NCI-H524 (cell line): ENCODE measurements at regions not wholly inside any gene's neighbourhood (a gene's known extent, or its start where the extent isn't known, plus 50 kb on each side); places are given as distances from the start of the nearest gene placed in this dataset.
"Not testable (repeated sequence)": the region's sequence is repeated elsewhere in the genome, so short reads cannot be mapped to it uniquely, and the experiment has no call there.

Experiments used
- DNase-seq, 2 experiments: peaks; one replicate each; lab custom pipeline; 2025; lab: John Stamatoyannopoulos, UW

DNA sequence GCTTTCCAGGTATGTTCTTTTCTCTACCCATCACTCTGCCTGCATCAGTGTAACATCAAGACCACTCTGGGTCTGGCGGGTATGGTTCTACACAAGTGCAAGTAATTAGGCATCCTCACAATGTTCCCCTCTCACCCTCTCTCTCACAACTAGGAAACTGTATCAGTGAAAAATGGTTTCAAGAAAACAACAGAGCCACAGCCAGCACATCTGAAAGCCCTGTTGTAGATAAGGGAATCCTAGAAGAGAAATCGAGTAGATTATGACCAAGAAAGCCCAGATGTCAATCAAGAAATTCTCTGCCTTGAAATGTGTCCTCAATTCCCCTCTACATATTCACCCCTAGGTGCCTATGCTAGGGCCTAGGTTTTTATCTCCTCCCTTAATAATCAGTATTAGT, 281.3 kb upstream of the ANKRD50 start:
- no peak for DNase-seq

DNA sequence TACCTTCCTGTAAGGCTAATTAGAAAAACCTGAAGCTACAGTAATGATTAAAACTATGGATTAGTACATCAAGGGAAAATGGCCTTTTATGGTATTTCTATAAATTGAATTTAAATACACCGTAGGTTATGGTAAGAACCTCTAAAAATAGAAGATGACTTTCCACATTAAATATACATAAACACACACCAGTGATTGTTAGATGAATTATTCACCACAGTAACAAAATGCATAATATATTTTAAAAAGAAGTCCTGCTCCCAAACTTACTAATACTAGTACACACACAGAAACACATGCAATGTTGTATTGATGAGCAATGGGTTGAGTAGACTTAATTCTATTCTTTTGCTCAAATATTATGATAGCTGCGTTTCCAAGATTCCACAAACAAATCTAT, 277.9 kb upstream of the ANKRD50 start:
- no peak for DNase-seq

DNA sequence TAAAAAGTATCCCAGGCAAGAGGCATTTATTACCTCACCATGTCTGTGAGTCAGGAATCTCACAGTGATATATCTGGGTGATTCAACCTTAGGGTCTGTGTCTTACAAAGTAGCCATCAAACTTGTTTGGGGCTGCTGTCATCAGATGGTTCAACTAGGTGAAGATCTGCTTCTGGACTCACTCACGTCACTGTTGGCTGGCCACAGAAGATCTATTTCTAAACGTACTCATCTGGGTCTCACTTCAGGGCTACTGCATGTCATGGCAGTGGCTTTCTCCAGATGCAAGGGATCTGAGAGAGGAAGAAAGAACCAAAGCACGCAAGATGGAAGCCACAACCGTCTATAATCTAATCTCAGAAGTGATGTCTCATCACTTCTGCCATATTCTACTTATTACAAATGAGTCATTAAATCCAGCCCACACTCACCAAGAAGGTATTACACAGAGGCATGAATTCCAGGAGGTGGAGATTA, 267.8 kb upstream of the ANKRD50 start:
- no peak for DNase-seq

DNA sequence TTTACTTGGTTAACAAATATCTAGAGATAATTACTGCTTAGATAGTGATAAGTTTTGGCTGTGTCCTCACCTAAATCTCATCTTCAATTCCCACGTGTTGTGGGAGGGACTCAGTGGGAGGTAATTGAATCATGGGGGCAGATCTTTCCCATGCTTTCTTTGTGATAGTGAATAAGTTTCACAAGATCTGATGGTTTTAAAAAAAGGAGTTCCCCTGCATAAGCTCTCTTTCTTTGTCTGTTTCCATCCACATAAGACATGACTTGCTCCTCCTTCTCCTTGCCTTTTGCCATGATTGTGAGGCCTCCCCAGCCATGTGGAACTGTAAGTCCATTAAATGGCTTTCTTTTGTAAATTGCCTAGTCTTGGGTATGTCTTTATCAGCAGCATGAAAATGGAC, 266.0 kb upstream of the ANKRD50 start:
- DNase-seq: not testable (repeated sequence)

DNA sequence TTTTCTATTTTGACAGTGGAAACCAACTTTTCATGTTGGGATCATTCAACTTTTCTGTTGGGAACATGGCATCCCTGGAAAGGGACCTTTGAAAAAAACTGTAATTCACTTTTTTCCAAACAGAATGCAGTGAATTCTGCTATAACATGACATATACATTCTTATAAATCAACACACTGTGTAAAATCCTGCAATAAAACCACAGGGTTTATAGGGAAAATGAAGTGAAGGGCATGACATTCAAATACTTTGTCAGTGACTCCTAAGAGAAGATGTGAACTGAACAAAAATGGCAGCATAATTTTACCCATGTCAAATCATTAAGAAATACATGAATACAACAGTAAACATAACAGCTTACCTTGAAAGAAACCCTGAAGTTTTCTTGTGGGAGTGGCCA, 264.5 kb upstream of the ANKRD50 start:
- no peak for DNase-seq

DNA sequence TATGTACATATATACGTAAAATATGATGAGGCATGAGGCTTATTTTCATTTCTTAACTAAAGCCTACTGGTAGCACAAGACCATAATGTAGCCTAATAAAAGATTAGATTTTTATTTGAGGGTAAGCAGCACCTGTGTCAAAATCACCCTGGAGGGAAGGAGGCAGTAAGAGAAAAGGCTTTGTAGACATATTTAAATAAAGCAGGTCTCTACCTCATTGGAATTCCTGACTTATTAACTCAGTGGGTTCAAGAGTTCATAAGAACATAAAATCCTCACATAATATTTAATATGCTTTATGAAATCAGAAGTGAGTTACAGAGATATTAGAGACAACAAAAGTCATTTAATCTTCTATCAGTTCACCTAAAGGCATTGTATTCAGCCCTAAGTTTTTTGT, 261.6 kb upstream of the ANKRD50 start:
- no peak for DNase-seq

DNA sequence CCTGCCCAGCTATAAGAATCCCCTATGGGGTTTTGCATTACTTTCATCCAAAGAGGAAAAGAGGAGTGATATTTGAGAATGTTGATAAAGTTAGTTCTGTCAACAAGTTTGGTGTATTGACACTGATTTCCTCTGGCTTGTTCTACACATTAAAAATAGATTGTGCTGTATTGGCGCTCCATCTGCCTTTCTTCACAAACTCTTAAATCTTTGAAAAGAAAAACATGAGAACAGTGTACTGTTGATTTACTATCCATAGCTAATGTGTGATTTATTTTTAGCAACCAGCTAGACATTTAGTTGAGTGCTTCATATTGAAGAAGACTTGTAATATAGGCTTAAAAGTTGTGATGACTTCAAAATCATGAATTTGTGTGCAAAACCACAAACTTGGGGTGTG, 261.2 kb upstream of the ANKRD50 start:
- DNase-seq: no peak

DNA sequence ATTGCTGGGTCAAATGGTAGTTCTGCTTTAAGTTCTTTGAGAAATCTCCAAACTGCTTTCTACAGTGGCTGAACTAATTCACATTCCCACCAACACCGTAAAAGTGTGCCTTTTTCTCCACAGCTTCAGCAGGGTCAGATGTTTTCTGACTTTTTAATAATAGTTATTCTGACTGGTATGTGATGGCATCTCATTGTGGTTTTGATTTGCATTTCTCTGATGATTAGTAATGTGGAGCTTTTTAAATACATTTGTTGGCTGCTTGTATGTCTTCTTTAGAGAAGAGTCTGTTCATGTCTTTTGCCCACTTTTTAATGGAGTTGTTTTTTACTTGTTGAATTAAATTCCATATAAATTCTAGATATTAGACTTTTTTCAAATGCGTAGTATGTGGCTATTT, 257.5 kb upstream of the ANKRD50 start:
- no peak for DNase-seq

DNA sequence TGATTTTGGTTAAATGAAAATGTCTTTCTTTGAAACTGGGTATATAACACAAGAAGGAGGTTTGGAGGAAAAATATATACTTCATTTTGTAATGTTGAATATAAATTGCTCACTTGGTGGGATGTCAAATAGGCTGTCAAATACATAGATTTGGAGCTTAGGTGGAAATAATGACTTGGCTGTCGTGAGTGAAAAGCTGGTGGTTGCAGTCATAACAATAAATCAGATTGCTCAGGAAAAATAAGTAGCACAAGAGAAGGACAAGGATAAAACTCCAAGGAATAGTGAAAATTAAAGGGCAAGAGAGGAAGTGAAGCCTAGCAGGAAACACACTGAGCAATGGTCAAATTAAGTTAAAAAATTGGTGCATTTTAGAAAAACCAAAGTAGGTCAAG, 253.0 kb upstream of the ANKRD50 start:
- no peak for DNase-seq

DNA sequence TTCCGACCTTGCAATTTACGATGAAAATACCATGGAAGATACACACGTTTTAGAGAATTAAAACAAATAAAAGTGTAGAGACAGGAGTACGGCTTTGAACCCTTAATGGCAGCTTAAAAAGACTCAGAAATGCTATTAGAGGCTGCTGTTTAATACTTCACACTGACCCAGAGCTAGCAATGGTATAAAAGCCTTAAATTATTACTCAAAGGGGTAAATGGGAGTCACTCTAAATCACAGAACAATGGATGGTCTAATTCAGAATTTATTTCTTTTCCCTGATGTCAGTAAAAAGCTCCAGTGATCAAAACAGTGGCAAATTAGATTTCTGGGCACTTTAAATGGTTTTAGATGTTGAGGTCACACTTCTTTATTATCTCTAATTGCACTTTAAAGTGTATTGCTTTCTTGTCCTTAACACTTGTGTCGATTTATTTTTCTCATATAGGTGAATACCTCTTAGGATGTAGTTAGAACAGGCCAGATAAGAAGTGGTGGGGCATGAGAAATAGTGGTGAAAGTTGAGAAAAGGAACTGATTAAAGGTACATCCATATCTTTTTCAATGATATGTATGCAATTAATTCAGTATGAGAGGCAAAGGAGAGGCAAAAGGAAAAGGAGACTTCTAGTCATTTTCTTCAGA, 252.4 kb upstream of the ANKRD50 start:
- no peak for DNase-seq

DNA sequence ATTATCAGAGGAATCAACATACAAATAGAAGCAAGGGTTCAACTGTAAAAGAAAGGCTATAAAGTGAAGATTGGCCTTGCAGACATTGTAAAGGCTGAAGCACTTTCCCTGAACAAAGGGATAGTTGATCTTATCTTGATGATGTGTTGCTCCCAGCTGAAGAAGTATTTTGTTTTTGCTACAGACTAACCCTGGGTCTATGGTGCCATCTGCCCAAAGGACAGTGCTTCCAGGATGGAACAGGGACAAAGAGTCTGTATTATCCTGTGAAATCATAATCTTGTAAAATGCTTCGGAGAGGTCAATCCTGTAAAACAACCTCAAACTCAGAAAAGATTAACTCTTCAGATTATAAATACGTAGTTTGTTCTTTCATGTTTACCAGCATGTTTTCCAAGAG, 251.7 kb upstream of the ANKRD50 start:
- no peak for DNase-seq

DNA sequence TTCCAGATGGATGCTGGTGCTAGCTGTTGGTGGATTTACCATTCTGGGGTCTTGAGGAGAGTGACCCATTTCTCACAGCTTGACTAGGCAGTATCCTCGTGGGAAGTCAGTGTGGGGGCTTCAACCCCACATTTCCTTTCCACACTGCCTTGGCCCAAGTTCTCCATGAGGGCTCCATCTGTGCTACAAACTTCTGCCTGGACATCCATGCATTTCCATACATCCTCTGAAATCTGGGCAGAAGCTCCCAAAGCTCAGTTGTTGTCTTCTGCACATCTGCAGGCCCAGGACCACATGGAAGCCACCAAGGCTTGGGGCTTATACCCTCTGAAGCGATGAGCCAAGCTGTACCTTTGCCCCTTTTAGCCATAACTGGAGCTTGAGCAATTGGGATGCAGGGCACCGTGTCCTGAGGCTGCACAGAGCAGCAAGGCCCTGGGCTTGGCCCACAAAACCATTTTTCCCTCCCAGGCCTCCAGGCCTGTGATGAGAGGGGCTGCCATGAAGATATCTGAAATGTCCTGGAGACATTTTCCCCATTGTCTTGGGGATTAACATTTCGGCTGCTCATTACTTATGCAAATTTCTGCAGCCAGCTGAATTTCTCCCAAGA, 248.7 kb upstream of the ANKRD50 start:
- no peak for DNase-seq

DNA sequence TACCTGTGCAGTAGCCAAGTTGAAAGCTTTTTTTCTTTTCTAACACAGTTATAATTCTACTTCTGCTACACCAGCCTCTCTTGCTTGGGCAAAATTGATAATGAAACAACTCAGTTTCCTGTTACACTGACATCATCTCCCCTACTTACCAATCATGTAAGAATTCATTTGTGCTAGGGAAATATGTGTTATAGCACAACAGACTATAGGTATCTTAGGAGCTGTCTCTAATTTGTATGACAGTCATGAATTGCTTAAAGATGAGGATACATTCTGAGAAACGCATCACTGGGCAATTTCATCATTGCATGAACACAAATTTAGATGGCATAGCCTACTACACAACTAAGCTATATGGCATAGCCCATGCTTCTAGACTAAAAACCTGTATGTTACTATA, 246.3 kb upstream of the ANKRD50 start:
- no peak for DNase-seq

DNA sequence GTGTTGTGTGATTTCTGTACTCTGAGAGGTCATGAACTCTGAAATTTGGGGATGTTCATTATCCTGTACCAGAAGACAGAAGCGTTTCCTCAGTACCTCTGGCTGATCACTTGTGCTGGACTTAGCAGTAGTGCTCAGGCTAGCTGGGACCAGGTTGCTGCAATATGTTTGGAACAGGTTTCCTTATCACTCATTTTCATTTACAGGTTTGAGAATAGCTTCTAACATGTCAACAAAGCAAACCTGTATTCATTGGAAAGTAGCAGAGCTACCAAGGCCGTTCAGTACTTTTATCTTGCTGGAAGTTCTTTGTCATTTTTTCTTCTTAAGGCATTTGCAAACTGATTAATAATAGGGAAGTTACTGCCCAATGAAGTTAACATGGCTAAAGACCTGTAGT, 242.9 kb upstream of the ANKRD50 start:
- DNase-seq: no peak

DNA sequence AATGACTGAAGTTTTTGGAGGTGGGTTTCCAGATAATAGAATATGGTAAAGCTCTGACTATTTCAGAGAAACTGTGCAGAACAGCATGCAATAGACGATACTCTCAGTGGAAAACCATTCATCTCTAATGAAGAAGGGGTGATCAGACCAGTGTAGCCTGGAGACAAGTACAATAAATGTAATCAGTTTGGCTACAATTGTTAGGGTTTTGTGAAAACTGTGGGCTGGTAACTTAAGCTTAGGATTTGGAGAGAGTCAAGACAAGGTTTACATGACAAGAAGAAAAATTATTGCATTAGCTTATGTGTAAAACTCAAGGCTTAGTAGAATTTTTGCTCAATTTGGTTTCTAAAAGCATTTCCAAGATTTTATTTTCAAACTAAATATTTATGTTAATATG, 241.5 kb upstream of the ANKRD50 start:
- no peak for DNase-seq

DNA sequence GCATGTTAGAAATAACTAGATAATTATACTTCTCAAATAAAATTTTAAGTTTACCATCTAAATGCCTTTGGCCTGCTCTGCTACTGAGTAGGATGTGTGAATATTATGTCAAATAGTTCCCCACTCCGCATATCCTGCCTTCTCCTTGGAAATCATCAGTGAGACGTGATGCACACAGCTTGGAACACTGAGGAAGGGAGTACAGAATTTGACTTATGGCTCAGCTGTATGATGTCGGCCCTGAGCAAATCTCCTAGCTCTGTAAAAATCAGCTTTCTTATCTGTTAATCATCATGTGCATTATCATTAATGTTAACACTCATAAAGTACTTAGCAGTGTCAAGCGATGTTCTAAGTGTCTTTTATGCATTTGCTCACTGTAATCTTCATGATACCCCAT, 241.0 kb upstream of the ANKRD50 start:
- DNase-seq: no peak

DNA sequence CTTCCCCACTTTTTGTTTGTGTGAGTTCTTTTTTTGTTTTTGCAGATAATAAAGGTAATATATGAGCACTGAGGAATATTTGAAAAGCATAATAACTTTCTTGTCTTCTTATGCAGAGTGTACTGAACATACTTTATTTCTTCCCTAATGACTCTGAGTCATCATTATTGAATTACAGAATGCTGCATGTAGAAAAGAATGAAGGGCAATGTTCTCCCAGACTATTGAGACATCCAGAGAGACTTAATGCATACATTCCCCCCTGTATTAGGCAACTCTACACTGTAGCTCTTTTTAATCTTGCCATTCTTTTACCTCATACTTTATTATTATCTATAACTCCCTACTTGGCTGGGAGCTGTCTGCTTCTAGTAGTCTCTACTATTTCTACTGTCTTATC, 240.5 kb upstream of the ANKRD50 start:
- no peak for DNase-seq

DNA sequence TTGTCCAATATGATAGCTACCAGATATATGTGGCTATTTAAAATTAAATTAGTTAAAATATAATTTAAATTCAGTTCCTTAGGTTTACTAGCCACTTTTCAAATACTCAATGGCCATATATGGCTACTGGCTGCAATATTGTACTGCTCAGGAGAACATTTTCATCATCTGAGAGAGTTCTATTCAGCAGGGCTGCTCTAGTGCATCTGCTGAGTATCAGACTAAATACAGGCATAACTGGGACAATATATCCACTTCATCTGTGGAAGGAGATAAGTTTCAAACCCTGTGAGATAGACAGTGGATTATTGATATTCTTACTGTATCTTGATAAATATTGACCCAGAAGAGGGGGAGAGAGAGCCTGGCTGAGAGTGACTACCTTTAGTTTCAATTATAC, 240.1 kb upstream of the ANKRD50 start:
- no peak for DNase-seq

DNA sequence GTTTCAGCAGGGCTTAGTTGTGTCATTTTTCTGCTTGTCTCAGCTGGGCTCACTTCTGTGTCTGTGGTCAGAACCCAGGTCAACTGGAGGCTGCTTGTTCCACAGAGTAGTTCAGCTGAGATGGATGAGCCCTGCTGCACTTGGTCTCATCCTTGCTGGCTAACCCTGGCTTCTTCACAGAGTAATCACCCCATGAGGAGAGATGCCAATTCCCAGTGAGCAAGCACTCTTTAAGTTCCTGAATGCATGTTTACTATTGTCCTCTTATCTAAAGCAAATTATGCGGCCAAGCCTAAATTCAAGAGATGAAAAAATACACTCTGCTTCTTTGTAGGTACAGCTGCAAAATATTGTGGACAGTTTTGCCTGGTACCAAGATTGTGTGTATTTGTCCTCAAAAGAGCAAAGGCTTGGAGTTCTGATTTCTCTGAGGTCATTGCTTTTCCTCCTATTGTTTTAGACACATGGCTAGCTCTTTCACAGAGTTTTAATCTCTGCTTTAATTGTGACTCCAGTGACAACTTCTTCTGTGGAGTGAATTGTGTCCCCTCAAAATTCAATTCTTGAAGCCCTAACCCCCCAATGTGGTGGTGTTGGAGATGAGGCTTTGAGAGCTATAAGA, 236.6 kb upstream of the ANKRD50 start:
- DNase-seq: no peak

DNA sequence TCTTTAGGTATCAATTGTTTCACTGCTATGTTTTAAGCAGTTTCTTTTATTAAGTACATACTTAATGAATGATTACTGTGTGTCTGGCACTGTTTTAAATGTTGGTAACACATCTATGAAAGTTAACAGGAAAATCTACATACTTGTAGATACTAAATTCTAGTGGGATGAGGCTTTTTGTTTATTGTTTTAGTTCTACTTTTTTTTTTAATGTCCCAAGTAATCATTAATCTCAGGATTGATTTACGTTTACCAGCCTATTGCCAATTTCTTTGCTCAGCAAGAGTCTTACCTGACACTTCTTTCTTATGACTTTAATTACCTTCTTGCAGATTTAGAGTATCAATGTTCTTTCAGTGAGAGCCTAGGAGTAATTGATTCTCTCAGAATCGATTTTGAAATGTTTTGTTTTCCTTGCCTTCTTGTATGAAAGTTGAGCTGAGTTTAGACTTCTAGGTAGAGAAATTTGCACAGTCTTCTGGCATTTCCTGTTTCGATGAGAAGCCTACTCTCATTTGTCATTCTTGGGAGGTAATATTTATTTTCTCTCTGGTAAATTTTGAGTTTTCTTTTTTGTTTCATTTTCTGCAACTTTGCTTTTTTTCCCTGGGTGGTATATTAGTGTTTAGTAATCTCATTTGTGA, 235.2 kb upstream of the ANKRD50 start:
- no peak for DNase-seq

DNA sequence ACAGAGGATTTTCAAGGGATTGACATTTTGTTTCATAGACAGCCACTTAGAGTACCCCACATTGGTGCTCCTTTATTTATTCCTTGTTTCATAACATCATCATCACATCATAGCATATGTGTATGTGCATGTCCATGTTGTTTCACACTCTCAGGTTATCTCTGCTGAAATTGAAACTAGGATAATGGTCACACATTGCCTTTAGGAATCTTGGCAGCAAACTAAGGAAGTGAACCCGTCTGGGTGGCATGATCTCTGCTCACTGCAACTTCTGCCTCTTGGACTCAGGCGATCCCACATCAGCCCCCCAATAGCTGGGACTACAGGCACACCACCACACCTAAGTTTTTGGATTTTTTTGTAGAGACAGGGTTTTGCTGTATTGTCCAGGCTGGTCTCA, 234.2 kb upstream of the ANKRD50 start:
- no peak for DNase-seq

DNA sequence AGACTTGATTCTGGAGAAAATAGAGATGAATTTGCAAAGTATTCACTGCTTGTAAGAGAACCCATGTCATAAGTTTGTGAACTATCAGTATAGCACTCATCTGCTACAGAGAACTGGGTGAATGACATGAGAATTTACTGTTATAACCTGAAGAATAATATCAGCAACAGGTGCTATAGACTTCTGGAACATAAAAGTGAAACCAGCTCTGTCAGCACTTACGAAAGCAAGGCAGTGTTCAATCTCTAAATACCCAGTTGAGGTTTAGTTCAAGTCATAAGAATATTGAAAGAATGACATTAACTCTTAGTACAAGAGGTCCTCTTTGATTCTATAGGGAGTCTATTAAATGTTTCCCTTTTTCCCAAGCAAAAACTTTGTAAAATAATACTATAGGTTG, 232.9 kb upstream of the ANKRD50 start:
- no peak for DNase-seq

DNA sequence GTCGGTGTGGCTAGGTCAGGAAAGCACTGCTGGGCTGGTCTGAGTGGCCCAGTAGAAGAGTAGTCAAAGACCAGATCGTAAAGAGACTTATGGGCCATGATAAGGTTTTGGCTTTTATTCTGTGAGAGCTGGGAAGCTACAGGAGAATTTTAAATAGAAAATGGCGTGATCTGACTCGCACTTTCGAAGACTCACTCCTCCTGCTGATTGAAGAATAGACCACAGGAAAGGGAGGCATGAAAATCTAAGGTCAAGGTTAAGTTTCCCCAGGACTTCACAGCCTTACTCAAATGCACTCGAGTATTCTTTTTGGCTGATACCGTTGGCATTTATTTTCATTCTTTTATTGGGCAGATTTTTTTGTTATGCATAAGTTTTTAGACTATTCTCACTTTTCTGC, 231.4 kb upstream of the ANKRD50 start:
- DNase-seq: no peak
